ENCODE measurements at regions not wholly inside any gene's neighbourhood (a gene's known extent, or its start where the extent isn't known, plus 50 kb on each side); places are given as distances from the start of the nearest gene placed in this dataset.

GRCh38 chr18:66211749-66212148 is 392.1 kb downstream of the CDH19 start:
- H3K9me3 ChIP-seq (replicated peaks; ENCODE audit: control insufficient read depth, insufficient read depth, low read length): no peaks in the 10 kb centered on the region
- no peaks in the 10 kb centered on the region for H3K4me1 ChIP-seq (ENCODE audit: control insufficient read depth, insufficient read depth, low read length)
- ChIA-PET POLR2A (no interaction called here), SMC1A (ENCODE audit: uncharacterized antibody, unreplicated experiment) (no interaction called here), CTCF (no interaction called here), RAD21 (ENCODE audit: unreplicated experiment) (no interaction called here)
- BruUV-seq (replicated peaks): no TSS peak
- no peak overlapping the region for H3K27ac ChIP-seq (ENCODE audit: control insufficient read depth, insufficient read depth)
- H3K27me3 ChIP-seq (replicated peaks in 1 of 2; ENCODE audit: control insufficient read depth in 2 of 2, insufficient read depth in 2 of 2, low read length in 1 of 2): no peaks in the 10 kb centered on the region
- whole genome bisulfite sequencing (ENCODE audit: insufficient coverage, insufficient replicate concordance, low lambda C conversion rate, missing lambda C conversion rate): 0% methylated on average over 1 of the region's 1 CpG
- FAIRE-seq (no peak), DNase-seq (ENCODE audit: low read depth, low spot score) (no peak), ATAC-seq (no peak)
- TF ChIP-seq SUPT20H (IDR thresholded peaks at IDR 0.05; ENCODE audit: borderline replicate concordance, control insufficient read depth, low read depth, low read length): no peak
- no peak for TF ChIP-seq ESRRA (IDR thresholded peaks at IDR 0.05; ENCODE audit: low read length)
- no peak for TF ChIP-seq ZNF207 (IDR thresholded peaks at IDR 0.05; ENCODE audit: borderline replicate concordance)
- TF ChIP-seq FOXM1 (IDR thresholded peaks at IDR 0.05; ENCODE audit: low read depth, low read length): no peak
- TF ChIP-seq ZSCAN29 (IDR thresholded peaks at IDR 0.05): no peak
- no peak for TF ChIP-seq HDGF (IDR thresholded peaks at IDR 0.05)
- no peak for TF ChIP-seq PKNOX1 (IDR thresholded peaks at IDR 0.05)
- TF ChIP-seq STAT1 (conservative IDR thresholded peaks at IDR 0.05): no peak
- no peak for TF ChIP-seq RELB (IDR thresholded peaks at IDR 0.05; ENCODE audit: low read depth)
- no peak for TF ChIP-seq ZNF24 (IDR thresholded peaks at IDR 0.05)
- no peak for TF ChIP-seq CUX1 (IDR thresholded peaks at IDR 0.05; ENCODE audit: insufficient replicate concordance, low read depth, low read length)
- TF ChIP-seq IKZF1 (conservative IDR thresholded peaks at IDR 0.05): no peak
- no peak for TF ChIP-seq YBX1 (IDR thresholded peaks at IDR 0.05)
- TF ChIP-seq BRCA1 (IDR thresholded peaks at IDR 0.05; ENCODE audit: low read depth, low read length): no peak
- intact Hi-C loops (cut with micrococcal nuclease; ENCODE audit: unreplicated experiment): no loop called here
- in situ Hi-C loops (cut with MboI): no loop called here
- H3K79me2 ChIP-seq (ENCODE audit: control insufficient read depth, insufficient read depth, low read length): no peaks in the 10 kb centered on the region
- H3K4me2 ChIP-seq (ENCODE audit: control insufficient read depth, insufficient read depth): no peak overlapping the region
- no peak overlapping the region for H3K4me3 ChIP-seq
- no peak overlapping the region for H2AFZ ChIP-seq (ENCODE audit: control insufficient read depth, low read depth, low read length)
- H4K20me1 ChIP-seq (ENCODE audit: control insufficient read depth, insufficient read depth): no peaks in the 10 kb centered on the region
- H3K9ac ChIP-seq (ENCODE audit: control insufficient read depth, insufficient read depth, low read length): no peak overlapping the region
- no peaks in the 10 kb centered on the region for H3K36me3 ChIP-seq (ENCODE audit: control insufficient read depth in 2 of 2, insufficient read depth in 2 of 2, low read length in 1 of 2)
